K562 (cell line): ENCODE measurements at regions not wholly inside any gene's neighbourhood (a gene's known extent, or its start where the extent isn't known, plus 50 kb on each side); places are given as distances from the start of the nearest gene placed in this dataset.

ENCODE experiments used
- ATAC-seq: fragments of 200-7000 bp; cut with Tn5 transposase; 3 replicates; pipeline ENCODE4 v1.9.1; 2020; ENCODE audit warnings: moderate library complexity
- BruUV-seq: library from RNA; stranded (reverse); fragments of 400-500 nt; replicated peaks from 2 replicates; lab custom pipeline; 2021; lab: Mats Ljungman, UMichigan
- CTCF ChIA-PET: fragments of 300-600 bp; formaldehyde crosslinking; extraction: SDS; loops from one replicate; lab custom pipeline; 2021; ENCODE audit warnings: low intra/inter-chr PET ratio; lab: Yijun Ruan, JAX
- POLR2A ChIA-PET: fragments of 300-600, 350-650 bp; sonication (Branson Sonifier 250); formaldehyde crosslinking; extraction: SDS; loops from one replicate; lab custom pipeline; 2021; ENCODE audit warnings: antibody characterized with exemption, inconsistent platforms; lab: Yijun Ruan, JAX
- DNase-seq, 4 experiments: peaks; one replicate each; pipeline versions ENCODE4 v3.0.0 to v3.0.0-alpha.2; 2011 to 2018; ENCODE audit warnings: low spot score in 3 of 4, mixed read lengths in 3 of 4; ENCODE audit errors: extremely low read depth in 1 of 4
- FAIRE-seq: peaks from 2 replicates; lab custom pipeline; 2011; peaks lifted over from hg19 to GRCh38; lab: Jason Lieb, UNC
- H2AFZ ChIP-seq: 2 replicates; pipeline ENCODE4 v1.6.0; 2011; ENCODE audit warnings: low read depth, low read length, control low read depth, inconsistent platforms
- H3K27ac ChIP-seq: fragments of 200-600 bp; 3 replicates; pipeline ENCODE4 v1.8.0; 2011; ENCODE audit warnings: low read depth, mild to moderate bottlenecking, control low read depth, inconsistent platforms, low read length, moderate library complexity, mixed read lengths; ENCODE audit errors: extremely low read depth
- H3K27me3 ChIP-seq, 2 experiments: fragments of 300-600 bp in 1 of 2; 2 replicates in 1 of 2; 3 replicates in 1 of 2; pipeline versions ENCODE4 v1.6.0 to v1.8.0; 2011; ENCODE audit warnings: inconsistent platforms in 2 of 2, low read length in 2 of 2, mild to moderate bottlenecking in 1 of 2, mixed read lengths in 1 of 2, moderate library complexity in 1 of 2; ENCODE audit not compliant: control insufficient read depth in 2 of 2, insufficient read depth in 2 of 2
- H3K36me3 ChIP-seq: fragments of 300-600 bp; 3 replicates; pipeline ENCODE4 v1.8.0; 2011; ENCODE audit warnings: mild to moderate bottlenecking, low read length, inconsistent platforms; ENCODE audit not compliant: control insufficient read depth, insufficient read depth
- H3K4me1 ChIP-seq, 2 experiments: fragments of 200-600 bp in 1 of 2; replicated peaks in 1 of 2; 2 replicates in 1 of 2; 3 replicates in 1 of 2; pipeline versions ENCODE4 v1.5.1 to v1.8.0; 2011; ENCODE audit warnings: inconsistent platforms in 2 of 2, low read length in 2 of 2, mild to moderate bottlenecking in 1 of 2, mixed read lengths in 1 of 2, moderate library complexity in 1 of 2; ENCODE audit not compliant: control insufficient read depth in 2 of 2, insufficient read depth in 2 of 2
- H3K4me2 ChIP-seq: 2 replicates; pipeline ENCODE4 v1.6.1; 2011; ENCODE audit warnings: low read length, control low read depth, inconsistent platforms, mixed read lengths; ENCODE audit not compliant: insufficient read depth
- H3K4me3 ChIP-seq: fragments of 200-600 bp; sonication (generic), shearing (Covaris generic); 2 replicates; pipeline ENCODE4 v1.5.1; 2016; ENCODE audit warnings: control low read depth, inconsistent platforms
- H3K79me2 ChIP-seq: fragments of 200-600 bp; 3 replicates; pipeline ENCODE4 v1.8.0; 2011; ENCODE audit warnings: low read length, inconsistent platforms; ENCODE audit not compliant: control insufficient read depth, insufficient read depth
- H3K9ac ChIP-seq, 2 experiments: 2 replicates each; pipeline versions ENCODE4 v1.6.0 to v1.6.1; 2011; ENCODE audit warnings: low read depth in 2 of 2, low read length in 2 of 2, control low read depth in 1 of 2, inconsistent platforms in 1 of 2, mild to moderate bottlenecking in 1 of 2, mixed read lengths in 1 of 2; ENCODE audit not compliant: insufficient read depth in 1 of 2
- H3K9me1 ChIP-seq: one replicate; pipeline ENCODE4 v1.6.0; 2011; ENCODE audit warnings: inconsistent platforms, mild to moderate bottlenecking, low read length, moderate library complexity; ENCODE audit not compliant: control insufficient read depth, insufficient read depth
- H3K9me3 ChIP-seq: replicated peaks from 2 replicates; pipeline ENCODE4 v1.5.1; 2011; ENCODE audit warnings: low read depth, low read length, inconsistent platforms; ENCODE audit not compliant: control insufficient read depth, insufficient read depth
- H4K20me1 ChIP-seq: replicated peaks from 2 replicates; pipeline ENCODE4 v1.6.1; 2011; ENCODE audit warnings: low read length, inconsistent platforms, mixed read lengths; ENCODE audit not compliant: control insufficient read depth, insufficient read depth
- FIP1L1 ChIP-seq: fragments of 200-400 bp; formaldehyde crosslinking; IDR thresholded peaks from 2 replicates; pipeline ENCODE4 v1.6.1; 2018; ENCODE audit warnings: mild to moderate bottlenecking, low read depth, low read length; ENCODE audit not compliant: poor library complexity, severe bottlenecking
- GATAD2B ChIP-seq: fragments of 450-650 bp; IDR thresholded peaks from 2 replicates; pipeline ENCODE4 v1.6.1; 2017; ENCODE audit warnings: mild to moderate bottlenecking, borderline replicate concordance
- HSF4 ChIP-seq: fragments of 250-450 bp; sonication (Bioruptor Pico); IDR thresholded peaks from 2 replicates; pipeline ENCODE4 v2.1.2; 2022; ENCODE audit warnings: mild to moderate bottlenecking, moderate library complexity, borderline replicate concordance
- KAT2B ChIP-seq: IDR thresholded peaks from one replicate; pipeline ENCODE4 v1.6.1; 2012; ENCODE audit warnings: low read depth, mild to moderate bottlenecking, control low read depth, inconsistent platforms, low read length, moderate library complexity
- NUFIP1 ChIP-seq: fragments of 450-650 bp; IDR thresholded peaks from 2 replicates; pipeline ENCODE4 v1.6.1; 2018; ENCODE audit not compliant: partially characterized antibody
- SMARCC2 ChIP-seq: fragments of 450-650 bp; IDR thresholded peaks from 2 replicates; pipeline ENCODE4 v1.6.1; 2017; ENCODE audit warnings: antibody characterized with exemption, moderate library complexity, mild to moderate bottlenecking, low read depth
- SP2 ChIP-seq: IDR thresholded peaks from 2 replicates; pipeline ENCODE4 v1.6.1; 2011; ENCODE audit warnings: mild to moderate bottlenecking, low read depth, low read length, moderate library complexity; ENCODE audit not compliant: poor library complexity, severe bottlenecking; ENCODE audit errors: extremely low read depth
- SRF ChIP-seq, 2 experiments: fragments of 250-450, 450-650 bp in 1 of 2; sonication (Bioruptor Pico) in 1 of 2; sonication (generic) in 1 of 2; formaldehyde crosslinking; IDR thresholded peaks; 2 replicates each; pipeline versions ENCODE4 v1.5.0 to v1.5.1; 2020 to 2022; ENCODE audit warnings: mild to moderate bottlenecking in 1 of 2, missing genetic modification reagents in 1 of 2
- ZNF384 ChIP-seq: IDR thresholded peaks from 2 replicates; pipeline ENCODE4 v1.6.1; 2012; ENCODE audit warnings: low read depth, low read length, improper control_type of control experiment
- ZNF41 ChIP-seq: fragments of 250-450 bp; sonication (Bioruptor Pico); conservative IDR thresholded peaks from 2 replicates; pipeline ENCODE4 v1.4.0; 2020; ENCODE audit warnings: mild to moderate bottlenecking
- ZNF699 ChIP-seq: fragments of 250-450 bp; sonication (Bioruptor Pico); IDR thresholded peaks from 2 replicates; pipeline ENCODE4 v1.8.0; 2021; ENCODE audit warnings: mild to moderate bottlenecking, moderate library complexity; ENCODE audit not compliant: insufficient replicate concordance
- ZSCAN29 ChIP-seq: fragments of 450-650 bp; IDR thresholded peaks from 2 replicates; pipeline ENCODE4 v1.6.1; 2017
- WGBS: fragments of 100-300 bp; shearing (Covaris generic); methylation state at CpG from one replicate; pipeline ENCODE4 v1.1.6; 2016; ENCODE audit warnings: low coverage, mixed read lengths; ENCODE audit not compliant: insufficient coverage; ENCODE audit errors: missing lambda C conversion rate; 5-methylcytosine and 5-hydroxymethylcytosine counted together
- in situ Hi-C: fragments of 300-500 bp; cut with MboI; formaldehyde crosslinking; loops from 4 replicates; pipeline ENCODE4 v1.15.0; 2018; ENCODE audit warnings: inconsistent platforms, mixed read lengths
- intact Hi-C: fragments of 100-400 bp; cut with micrococcal nuclease; formaldehyde crosslinking; loops from 2 replicates; pipeline ENCODE4 v1.14.2; 2022
- TF ChIP-seq, protein P1 (sequence below): fragments of 150-350 bp; IDR thresholded peaks from 2 replicates; pipeline ENCODE4 v1.6.1; 2014; ENCODE audit warnings: low read depth, mild to moderate bottlenecking, low read length, borderline replicate concordance
- TF ChIP-seq, protein P2 (sequence below): fragments of 450-650 bp; formaldehyde crosslinking; IDR thresholded peaks from 2 replicates; pipeline ENCODE4 v1.4.0; 2020; ENCODE audit warnings: mild to moderate bottlenecking, mixed read lengths
- TF ChIP-seq, protein P3 (sequence below): fragments of 450-650 bp; IDR thresholded peaks from 2 replicates; pipeline ENCODE4 v1.6.1; 2017; ENCODE audit warnings: mild to moderate bottlenecking, moderate library complexity

DNA sequence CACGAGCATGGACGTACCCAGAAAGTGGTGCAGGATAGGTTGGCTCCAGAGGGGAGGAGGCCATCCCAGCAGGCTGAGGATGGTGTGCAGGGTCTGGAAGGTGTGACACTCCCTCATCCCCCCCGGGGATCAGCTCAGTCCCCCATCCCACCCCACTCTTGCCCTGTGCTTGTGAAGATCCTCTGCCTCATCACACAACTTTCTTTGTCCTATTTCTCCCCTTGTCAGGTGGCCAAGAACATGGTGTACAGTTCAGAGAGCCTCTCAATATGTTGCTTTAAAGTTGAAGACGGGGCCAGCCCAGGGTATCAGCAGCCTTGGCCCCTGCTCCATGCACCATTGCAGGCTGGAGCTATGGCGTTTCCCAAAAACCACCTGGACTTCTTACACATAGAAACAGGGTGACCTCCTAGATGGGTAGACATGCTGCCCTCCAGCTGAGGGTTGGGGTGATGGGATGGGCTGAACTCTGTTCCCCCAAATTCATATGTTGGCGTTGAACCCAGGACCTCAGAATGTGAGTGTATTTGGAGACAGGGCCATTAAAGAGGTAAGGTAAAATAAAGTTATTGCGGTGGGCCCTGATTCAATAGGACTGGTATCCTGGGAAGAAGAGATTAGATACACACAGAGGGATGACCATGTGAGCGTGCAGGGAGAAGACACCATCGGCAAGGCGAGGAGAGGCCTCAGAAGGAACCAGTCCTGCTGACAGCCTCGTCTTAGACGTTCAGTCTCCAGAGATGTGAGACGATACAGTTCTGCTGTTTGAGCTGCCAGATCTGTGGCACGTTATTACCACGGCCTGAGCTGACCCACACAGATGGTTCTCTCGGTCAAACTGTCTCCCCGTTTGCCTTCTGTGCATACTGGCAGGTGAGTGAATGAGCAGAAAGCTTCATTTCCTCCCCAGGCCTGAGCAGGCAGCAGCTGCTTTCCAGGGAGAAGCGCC, 272.5 kb downstream of the GADD45G start:
- no peak overlapping the region for H3K4me2 ChIP-seq
- DNase-seq: no peak
- no peak overlapping the region for H2AFZ ChIP-seq
- no peaks in the 10 kb centered on the region; the same call in 1 of the 2 replicates for H4K20me1 ChIP-seq
- intact Hi-C loops (no loop called here), in situ Hi-C loops (no loop called here)
- no peak overlapping the region for H3K4me3 ChIP-seq
- no peak for FAIRE-seq
- WGBS: 0% methylated on average over 13 of the region's 18 CpGs
- no peak overlapping the region for H3K27ac ChIP-seq
- ATAC-seq: no peak
- ChIA-PET POLR2A (no interaction called here), CTCF (no interaction called here)
- H3K79me2 ChIP-seq: no peaks in the 10 kb centered on the region
- no peak overlapping the region for H3K9ac ChIP-seq
- peaks cover 0 to 7% of the 10 kb centered on the region in 2 experiments; a peak in 2 of 5 replicates for H3K27me3 ChIP-seq
- no TSS peak for BruUV-seq
- no peaks in the 10 kb centered on the region for H3K36me3 ChIP-seq
- no peaks in the 10 kb centered on the region for H3K9me1 ChIP-seq
- H3K9me3 ChIP-seq: no peaks in the 10 kb centered on the region
- H3K4me1 ChIP-seq: no peaks in the 10 kb centered on the region
- no peak for TF ChIP-seq SP2
- no peak for TF ChIP-seq GATAD2B
- TF ChIP-seq SMARCC2: no peak
- no peak for TF ChIP-seq KAT2B
- TF ChIP-seq, protein P1, sequence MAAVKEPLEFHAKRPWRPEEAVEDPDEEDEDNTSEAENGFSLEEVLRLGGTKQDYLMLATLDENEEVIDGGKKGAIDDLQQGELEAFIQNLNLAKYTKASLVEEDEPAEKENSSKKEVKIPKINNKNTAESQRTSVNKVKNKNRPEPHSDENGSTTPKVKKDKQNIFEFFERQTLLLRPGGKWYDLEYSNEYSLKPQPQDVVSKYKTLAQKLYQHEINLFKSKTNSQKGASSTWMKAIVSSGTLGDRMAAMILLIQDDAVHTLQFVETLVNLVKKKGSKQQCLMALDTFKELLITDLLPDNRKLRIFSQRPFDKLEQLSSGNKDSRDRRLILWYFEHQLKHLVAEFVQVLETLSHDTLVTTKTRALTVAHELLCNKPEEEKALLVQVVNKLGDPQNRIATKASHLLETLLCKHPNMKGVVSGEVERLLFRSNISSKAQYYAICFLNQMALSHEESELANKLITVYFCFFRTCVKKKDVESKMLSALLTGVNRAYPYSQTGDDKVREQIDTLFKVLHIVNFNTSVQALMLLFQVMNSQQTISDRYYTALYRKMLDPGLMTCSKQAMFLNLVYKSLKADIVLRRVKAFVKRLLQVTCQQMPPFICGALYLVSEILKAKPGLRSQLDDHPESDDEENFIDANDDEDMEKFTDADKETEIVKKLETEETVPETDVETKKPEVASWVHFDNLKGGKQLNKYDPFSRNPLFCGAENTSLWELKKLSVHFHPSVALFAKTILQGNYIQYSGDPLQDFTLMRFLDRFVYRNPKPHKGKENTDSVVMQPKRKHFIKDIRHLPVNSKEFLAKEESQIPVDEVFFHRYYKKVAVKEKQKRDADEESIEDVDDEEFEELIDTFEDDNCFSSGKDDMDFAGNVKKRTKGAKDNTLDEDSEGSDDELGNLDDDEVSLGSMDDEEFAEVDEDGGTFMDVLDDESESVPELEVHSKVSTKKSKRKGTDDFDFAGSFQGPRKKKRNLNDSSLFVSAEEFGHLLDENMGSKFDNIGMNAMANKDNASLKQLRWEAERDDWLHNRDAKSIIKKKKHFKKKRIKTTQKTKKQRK: no peak
- TF ChIP-seq HSF4 (CRISPR knock-in tag): no peak
- TF ChIP-seq ZNF699 (CRISPR knock-in tag): no peak
- no peak for TF ChIP-seq SRF (CRISPR knock-in tag; IDR thresholded peaks at IDR 0.05)
- no peak for TF ChIP-seq FIP1L1
- no peak for TF ChIP-seq ZNF41
- TF ChIP-seq ZSCAN29: no peak
- TF ChIP-seq NUFIP1: no peak
- TF ChIP-seq, protein P2, sequence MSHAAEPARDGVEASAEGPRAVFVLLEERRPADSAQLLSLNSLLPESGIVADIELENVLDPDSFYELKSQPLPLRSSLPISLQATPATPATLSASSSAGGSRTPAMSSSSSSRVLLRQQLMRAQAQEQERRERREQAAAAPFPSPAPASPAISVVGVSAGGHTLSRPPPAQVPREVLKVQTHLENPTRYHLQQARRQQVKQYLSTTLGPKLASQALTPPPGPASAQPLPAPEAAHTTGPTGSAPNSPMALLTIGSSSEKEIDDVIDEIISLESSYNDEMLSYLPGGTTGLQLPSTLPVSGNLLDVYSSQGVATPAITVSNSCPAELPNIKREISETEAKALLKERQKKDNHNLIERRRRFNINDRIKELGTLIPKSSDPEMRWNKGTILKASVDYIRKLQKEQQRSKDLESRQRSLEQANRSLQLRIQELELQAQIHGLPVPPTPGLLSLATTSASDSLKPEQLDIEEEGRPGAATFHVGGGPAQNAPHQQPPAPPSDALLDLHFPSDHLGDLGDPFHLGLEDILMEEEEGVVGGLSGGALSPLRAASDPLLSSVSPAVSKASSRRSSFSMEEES: no peak
- TF ChIP-seq, protein P3, sequence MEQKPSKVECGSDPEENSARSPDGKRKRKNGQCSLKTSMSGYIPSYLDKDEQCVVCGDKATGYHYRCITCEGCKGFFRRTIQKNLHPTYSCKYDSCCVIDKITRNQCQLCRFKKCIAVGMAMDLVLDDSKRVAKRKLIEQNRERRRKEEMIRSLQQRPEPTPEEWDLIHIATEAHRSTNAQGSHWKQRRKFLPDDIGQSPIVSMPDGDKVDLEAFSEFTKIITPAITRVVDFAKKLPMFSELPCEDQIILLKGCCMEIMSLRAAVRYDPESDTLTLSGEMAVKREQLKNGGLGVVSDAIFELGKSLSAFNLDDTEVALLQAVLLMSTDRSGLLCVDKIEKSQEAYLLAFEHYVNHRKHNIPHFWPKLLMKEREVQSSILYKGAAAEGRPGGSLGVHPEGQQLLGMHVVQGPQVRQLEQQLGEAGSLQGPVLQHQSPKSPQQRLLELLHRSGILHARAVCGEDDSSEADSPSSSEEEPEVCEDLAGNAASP: no peak
- TF ChIP-seq ZNF384: no peak
